ENCODE measurements at regions not wholly inside any gene's neighbourhood (a gene's known extent, or its start where the extent isn't known, plus 50 kb on each side); places are given as distances from the start of the nearest gene placed in this dataset.

DNA sequence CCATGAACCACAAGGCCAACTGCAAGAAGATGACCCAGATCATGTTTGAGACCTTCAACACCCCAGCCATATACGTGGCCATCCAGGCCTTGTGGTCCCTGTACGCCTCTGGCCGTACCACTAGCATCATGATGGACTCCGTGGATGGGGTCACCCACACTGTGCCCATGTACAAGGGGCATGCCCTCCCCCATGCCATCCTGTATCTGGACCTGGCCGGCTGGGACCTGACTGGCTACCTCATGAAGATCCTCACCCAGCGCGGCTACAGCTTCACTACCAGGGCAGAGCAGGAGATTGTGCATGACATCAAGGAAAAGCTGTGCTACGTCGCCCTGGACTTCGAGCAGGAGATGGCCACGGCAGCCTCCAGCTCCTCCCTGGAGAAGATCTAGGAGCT is 153.7 kb downstream of the CAVIN4 start:
- no peak for TF ChIP-seq SIN3A (IDR thresholded peaks at IDR 0.05; ENCODE audit: borderline replicate concordance, insufficient read depth, low read length)
- TF ChIP-seq FOXP2 (optimal IDR thresholded peaks at IDR 0.05; ENCODE audit: borderline replicate concordance, extremely low read depth, extremely low read length, insufficient read depth), result no peak
- TF ChIP-seq TAF1 (IDR thresholded peaks at IDR 0.05; ENCODE audit: borderline replicate concordance, insufficient read depth, low read length), result no peak
- TF ChIP-seq, protein P1, sequence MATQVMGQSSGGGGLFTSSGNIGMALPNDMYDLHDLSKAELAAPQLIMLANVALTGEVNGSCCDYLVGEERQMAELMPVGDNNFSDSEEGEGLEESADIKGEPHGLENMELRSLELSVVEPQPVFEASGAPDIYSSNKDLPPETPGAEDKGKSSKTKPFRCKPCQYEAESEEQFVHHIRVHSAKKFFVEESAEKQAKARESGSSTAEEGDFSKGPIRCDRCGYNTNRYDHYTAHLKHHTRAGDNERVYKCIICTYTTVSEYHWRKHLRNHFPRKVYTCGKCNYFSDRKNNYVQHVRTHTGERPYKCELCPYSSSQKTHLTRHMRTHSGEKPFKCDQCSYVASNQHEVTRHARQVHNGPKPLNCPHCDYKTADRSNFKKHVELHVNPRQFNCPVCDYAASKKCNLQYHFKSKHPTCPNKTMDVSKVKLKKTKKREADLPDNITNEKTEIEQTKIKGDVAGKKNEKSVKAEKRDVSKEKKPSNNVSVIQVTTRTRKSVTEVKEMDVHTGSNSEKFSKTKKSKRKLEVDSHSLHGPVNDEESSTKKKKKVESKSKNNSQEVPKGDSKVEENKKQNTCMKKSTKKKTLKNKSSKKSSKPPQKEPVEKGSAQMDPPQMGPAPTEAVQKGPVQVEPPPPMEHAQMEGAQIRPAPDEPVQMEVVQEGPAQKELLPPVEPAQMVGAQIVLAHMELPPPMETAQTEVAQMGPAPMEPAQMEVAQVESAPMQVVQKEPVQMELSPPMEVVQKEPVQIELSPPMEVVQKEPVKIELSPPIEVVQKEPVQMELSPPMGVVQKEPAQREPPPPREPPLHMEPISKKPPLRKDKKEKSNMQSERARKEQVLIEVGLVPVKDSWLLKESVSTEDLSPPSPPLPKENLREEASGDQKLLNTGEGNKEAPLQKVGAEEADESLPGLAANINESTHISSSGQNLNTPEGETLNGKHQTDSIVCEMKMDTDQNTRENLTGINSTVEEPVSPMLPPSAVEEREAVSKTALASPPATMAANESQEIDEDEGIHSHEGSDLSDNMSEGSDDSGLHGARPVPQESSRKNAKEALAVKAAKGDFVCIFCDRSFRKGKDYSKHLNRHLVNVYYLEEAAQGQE (IDR thresholded peaks at IDR 0.05; ENCODE audit: insufficient read depth in 1 of 2, low read depth in 2 of 2, low read length in 2 of 2), result no peak
- no peak for TF ChIP-seq POLR2AphosphoS5 (IDR thresholded peaks at IDR 0.05; ENCODE audit: low read depth, low read length)

DNA sequence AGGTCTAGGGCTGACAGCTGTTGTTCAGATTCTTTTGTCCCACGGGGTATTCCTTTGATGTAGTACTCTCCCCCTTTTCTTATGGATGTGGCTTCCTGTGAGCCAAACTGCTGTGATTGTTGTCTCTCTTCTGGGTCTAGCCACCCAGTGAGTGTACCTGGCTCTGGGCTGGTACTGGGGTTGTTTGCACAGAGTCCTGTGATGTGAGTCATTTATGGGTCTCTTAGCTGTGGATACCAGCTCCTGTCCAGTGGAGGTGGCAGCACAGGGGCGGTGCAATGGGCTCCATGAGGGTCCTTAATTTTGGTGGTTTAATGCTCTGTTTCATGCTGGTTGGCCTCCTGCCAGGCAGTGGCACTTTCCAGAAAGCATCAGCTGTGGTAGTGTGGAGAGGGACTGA is 161.3 kb downstream of the CAVIN4 start:
- TF ChIP-seq POLR2AphosphoS5 (IDR thresholded peaks at IDR 0.05; ENCODE audit: low read depth, low read length), result no peak
- TF ChIP-seq, protein P1 (IDR thresholded peaks at IDR 0.05; ENCODE audit: insufficient read depth in 1 of 2, low read depth in 2 of 2, low read length in 2 of 2), result no peak

DNA sequence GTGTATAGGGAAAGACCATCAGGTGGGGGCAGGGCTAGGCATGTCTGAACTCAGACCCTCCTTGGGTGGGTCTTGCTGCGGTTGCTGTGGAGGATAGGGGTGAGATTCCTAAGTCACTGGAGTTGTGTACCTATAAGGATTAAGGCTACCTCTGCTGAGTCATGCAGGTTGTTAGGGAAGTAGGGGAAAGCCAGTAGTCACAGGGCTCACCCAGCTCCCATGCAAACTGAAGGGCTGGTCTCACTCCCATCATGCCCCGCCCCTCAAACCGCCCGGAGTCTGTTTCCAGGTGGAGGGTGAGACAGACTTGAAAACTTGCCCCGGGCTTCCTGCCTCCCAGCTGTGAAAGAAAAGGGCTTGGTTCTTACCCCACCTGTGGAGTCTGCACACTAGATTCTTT is 161.8 kb downstream of the CAVIN4 start:
- TF ChIP-seq SIN3A (IDR thresholded peaks at IDR 0.05; ENCODE audit: borderline replicate concordance, insufficient read depth, low read length) (no peak), TAF1 (IDR thresholded peaks at IDR 0.05; ENCODE audit: borderline replicate concordance, insufficient read depth, low read length) (no peak), FOXP2 (optimal IDR thresholded peaks at IDR 0.05; ENCODE audit: borderline replicate concordance, extremely low read depth, extremely low read length, insufficient read depth) (no peak), POLR2AphosphoS5 (IDR thresholded peaks at IDR 0.05; ENCODE audit: low read depth, low read length) (no peak)
- TF ChIP-seq, protein P1 (IDR thresholded peaks at IDR 0.05; ENCODE audit: insufficient read depth in 1 of 2, low read depth in 2 of 2, low read length in 2 of 2), result no peak

DNA sequence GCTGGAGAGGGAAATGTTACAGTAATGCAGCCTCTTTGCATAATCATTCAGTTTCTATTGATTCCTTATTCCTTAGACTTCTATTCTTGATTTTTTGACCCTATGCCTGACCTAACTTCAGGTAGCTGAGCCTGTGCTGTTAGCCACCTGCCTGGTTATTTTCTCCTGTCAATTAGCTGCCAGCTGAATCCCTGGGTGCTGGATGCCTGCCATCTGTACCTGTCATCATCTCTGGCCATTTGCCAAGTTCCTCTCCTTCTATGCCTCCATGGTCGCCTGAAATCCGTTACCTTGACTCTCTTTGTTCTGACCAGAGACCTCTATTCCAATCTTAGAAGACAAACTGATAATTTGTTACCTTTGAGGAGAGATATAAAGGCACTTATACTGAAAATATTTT is 178.3 kb downstream of the CAVIN4 start:
- TF ChIP-seq SIN3A (IDR thresholded peaks at IDR 0.05; ENCODE audit: borderline replicate concordance, insufficient read depth, low read length), result no peak
- TF ChIP-seq, protein P1 (IDR thresholded peaks at IDR 0.05; ENCODE audit: insufficient read depth in 1 of 2, low read depth in 2 of 2, low read length in 2 of 2), result no peak
- no peak for TF ChIP-seq TAF1 (IDR thresholded peaks at IDR 0.05; ENCODE audit: borderline replicate concordance, insufficient read depth, low read length)
- TF ChIP-seq FOXP2 (optimal IDR thresholded peaks at IDR 0.05; ENCODE audit: borderline replicate concordance, extremely low read depth, extremely low read length, insufficient read depth), result no peak
- no peak for TF ChIP-seq POLR2AphosphoS5 (IDR thresholded peaks at IDR 0.05; ENCODE audit: low read depth, low read length)

DNA sequence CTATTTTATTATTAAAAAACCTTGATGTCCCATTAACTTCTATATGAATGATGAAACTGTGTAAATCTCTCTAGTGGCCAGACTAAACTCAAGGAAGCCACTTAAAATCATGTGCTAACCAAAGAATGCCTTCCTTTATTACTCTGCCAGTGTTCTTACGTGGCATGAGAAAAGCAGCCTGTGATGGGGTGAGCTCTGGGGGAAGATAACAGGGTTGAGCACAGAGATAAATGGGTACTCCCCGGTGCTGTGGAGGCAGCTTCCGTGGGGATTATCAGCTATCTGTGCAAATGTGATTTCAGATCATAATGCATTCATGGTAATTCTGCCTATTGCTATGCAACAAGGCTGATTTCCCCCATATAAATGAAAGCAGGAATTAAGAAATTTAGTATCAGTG is 181.3 kb downstream of the CAVIN4 start:
- no peak for TF ChIP-seq POLR2AphosphoS5 (IDR thresholded peaks at IDR 0.05; ENCODE audit: low read depth, low read length)
